GM23338 (cell line): ENCODE measurements at regions not wholly inside any gene's neighbourhood (a gene's known extent, or its start where the extent isn't known, plus 50 kb on each side); places are given as distances from the start of the nearest gene placed in this dataset.

ENCODE experiments used
- ATAC-seq: fragments of 200-7000 bp; cut with Tn5 transposase; 3 replicates; pipeline ENCODE4 v1.9.1; 2020
- DNase-seq: peaks from one replicate; pipeline ENCODE4 v3.0.0-alpha.2; 2015; ENCODE audit warnings: low spot score
- H2AFZ ChIP-seq: fragments of 200-600 bp; sonication (generic); 2 replicates; pipeline ENCODE4 v1.8.0; 2016; ENCODE audit warnings: antibody characterized with exemption, mild to moderate bottlenecking, moderate library complexity
- H3F3A ChIP-seq: fragments of 200-600 bp; sonication (generic); replicated peaks from 2 replicates; pipeline ENCODE4 v1.8.0; 2017; ENCODE audit warnings: antibody characterized with exemption, mixed run types, low read depth
- H3K27ac ChIP-seq: fragments of 200-600 bp; sonication (generic); 2 replicates; pipeline ENCODE4 v1.6.1; 2016; ENCODE audit warnings: low read depth
- H3K27me3 ChIP-seq: fragments of 200-600 bp; sonication (generic); 2 replicates; pipeline ENCODE4 v1.8.0; 2016; ENCODE audit warnings: mild to moderate bottlenecking, mixed run types, moderate library complexity; ENCODE audit not compliant: insufficient read depth
- H3K36me3 ChIP-seq: fragments of 200-600 bp; sonication (generic); 2 replicates; pipeline ENCODE4 v1.8.0; 2016; ENCODE audit warnings: mild to moderate bottlenecking; ENCODE audit not compliant: insufficient read depth
- H3K4me1 ChIP-seq: fragments of 200-600 bp; sonication (generic); 2 replicates; pipeline ENCODE4 v1.8.0; 2016; ENCODE audit warnings: mild to moderate bottlenecking, moderate library complexity; ENCODE audit not compliant: insufficient read depth
- H3K4me2 ChIP-seq: fragments of 200-600 bp; sonication (generic); 2 replicates; pipeline ENCODE4 v1.7.1; 2017; ENCODE audit warnings: mixed run types
- H3K4me3 ChIP-seq: fragments of 200-600 bp; sonication (generic); 2 replicates; pipeline ENCODE4 v1.6.1; 2016; ENCODE audit warnings: mixed run types
- H3K79me2 ChIP-seq: fragments of 200-600 bp; sonication (generic); replicated peaks from 2 replicates; pipeline ENCODE4 v1.8.0; 2017; ENCODE audit warnings: mild to moderate bottlenecking; ENCODE audit not compliant: insufficient read depth
- H3K9me2 ChIP-seq: fragments of 200-600 bp; sonication (generic); 2 replicates; pipeline ENCODE4 v1.8.0; 2017; ENCODE audit not compliant: insufficient read depth
- H4K20me1 ChIP-seq: fragments of 200-600 bp; sonication (generic); replicated peaks from 2 replicates; pipeline ENCODE4 v1.8.0; 2017; ENCODE audit warnings: mild to moderate bottlenecking; ENCODE audit not compliant: insufficient read depth
- H3K27ac Mint-ChIP-seq: 2 replicates; pipeline ENCODE4 v1.8.0; 2020; ENCODE audit warnings: inconsistent platforms, mild to moderate bottlenecking, moderate library complexity, mixed read lengths
- H3K27me3 Mint-ChIP-seq: 3 replicates; pipeline ENCODE4 v1.8.0; 2022; ENCODE audit warnings: low read depth, mild to moderate bottlenecking, moderate library complexity, mixed read lengths, inconsistent platforms; ENCODE audit not compliant: insufficient read depth, poor library complexity
- H3K36me3 Mint-ChIP-seq: 3 replicates; pipeline ENCODE4 v1.8.0; 2021; ENCODE audit warnings: low read depth, mild to moderate bottlenecking, inconsistent platforms, moderate library complexity, mixed read lengths
- H3K4me1 Mint-ChIP-seq: 3 replicates; pipeline ENCODE4 v1.8.0; 2020; ENCODE audit warnings: mild to moderate bottlenecking, inconsistent platforms, mixed read lengths
- H3K4me3 Mint-ChIP-seq: 3 replicates; pipeline ENCODE4 v1.8.0; 2021; ENCODE audit warnings: moderate library complexity, mild to moderate bottlenecking, inconsistent platforms, mixed read lengths
- H3K9me3 Mint-ChIP-seq: 3 replicates; pipeline ENCODE4 v1.8.0; 2020; ENCODE audit warnings: moderate library complexity, mild to moderate bottlenecking, inconsistent platforms, mixed read lengths
- CREB1 ChIP-seq: fragments of 250-450 bp; sonication (Bioruptor Pico); IDR thresholded peaks from 2 replicates; pipeline ENCODE4 v1.5.0; 2020; ENCODE audit warnings: low read depth, mild to moderate bottlenecking, moderate library complexity
- EZH2 ChIP-seq: fragments of 200-600 bp; sonication (generic); IDR thresholded peaks from one replicate; pipeline ENCODE4 v1.8.0; 2017; ENCODE audit warnings: antibody characterized with exemption, mild to moderate bottlenecking, low read depth; ENCODE audit not compliant: unreplicated experiment
- EZH2phosphoT487 ChIP-seq: fragments of 200-600 bp; sonication (generic); IDR thresholded peaks from one replicate; pipeline ENCODE4 v1.8.1; 2018; ENCODE audit warnings: antibody characterized with exemption; ENCODE audit not compliant: unreplicated experiment
- JUNB ChIP-seq: IDR thresholded peaks from one replicate; pipeline ENCODE4 v1.6.1; 2016; ENCODE audit warnings: antibody characterized with exemption; ENCODE audit not compliant: unreplicated experiment
- NANOG ChIP-seq: IDR thresholded peaks from 2 replicates; pipeline ENCODE4 v1.6.1; 2016; ENCODE audit warnings: antibody characterized with exemption, borderline replicate concordance
- POLR2AphosphoS5 ChIP-seq: IDR thresholded peaks from 2 replicates; pipeline ENCODE4 v1.6.1; 2016; ENCODE audit warnings: antibody characterized with exemption, low read depth
- STAT1 ChIP-seq: IDR thresholded peaks from one replicate; pipeline ENCODE4 v1.6.1; 2016; ENCODE audit warnings: antibody characterized with exemption; ENCODE audit not compliant: unreplicated experiment
- ZNF114 ChIP-seq: fragments of 250-450 bp; sonication (Bioruptor Pico); IDR thresholded peaks from 2 replicates; pipeline ENCODE4 v1.5.0; 2020; ENCODE audit warnings: mild to moderate bottlenecking, moderate library complexity
- ZNF331 ChIP-seq: fragments of 250-450 bp; sonication (Bioruptor Pico); IDR thresholded peaks from 2 replicates; pipeline ENCODE4 v1.5.0; 2020; ENCODE audit warnings: low read depth, mild to moderate bottlenecking, moderate library complexity
- TF ChIP-seq, protein P1 (sequence below): fragments of 250-450 bp; sonication (Bioruptor Pico); IDR thresholded peaks from 2 replicates; pipeline ENCODE4 v1.5.0; 2020; ENCODE audit warnings: mild to moderate bottlenecking, moderate library complexity
- TF ChIP-seq, protein P2 (sequence below), 2 experiments: fragments of 200-600 bp in 1 of 2; sonication (generic) in 1 of 2; conservative IDR thresholded peaks; 2 replicates each; pipeline versions ENCODE4 v1.5.1 to v1.6.1; 2016 to 2017; ENCODE audit warnings: antibody characterized with exemption in 2 of 2, low read depth in 2 of 2, mild to moderate bottlenecking in 2 of 2, moderate library complexity in 1 of 2
- TF ChIP-seq, protein P3 (sequence below): IDR thresholded peaks from 2 replicates; pipeline ENCODE4 v1.6.1; 2016; ENCODE audit warnings: antibody characterized with exemption
- TF ChIP-seq, protein P4 (sequence below): IDR thresholded peaks from one replicate; pipeline ENCODE4 v1.6.1; 2018; ENCODE audit warnings: antibody characterized with exemption; ENCODE audit not compliant: unreplicated experiment

DNA sequence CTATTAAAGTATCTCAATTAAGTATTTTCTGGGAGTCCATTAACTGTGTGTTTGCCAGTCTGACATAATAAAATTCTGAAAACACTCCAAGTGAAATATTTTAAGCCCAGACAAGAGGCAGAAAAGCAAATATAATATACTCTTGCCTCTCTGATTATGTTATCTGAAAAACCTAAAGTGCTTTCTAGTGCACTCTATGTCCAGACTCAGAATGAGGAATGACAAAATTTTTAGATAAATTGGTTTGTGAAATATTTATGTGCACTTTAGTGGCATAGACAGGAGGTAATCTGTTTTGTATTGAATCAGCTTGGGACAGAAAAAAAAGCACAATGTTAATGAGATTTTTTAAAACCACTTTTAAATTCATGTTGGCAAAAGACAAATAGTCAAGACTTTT lies 508.2 kb upstream of the SUCLG2 start:
- Histone ChIP-seq H3K9me2 (no peaks in the 10 kb centered on the region), H3K4me2 (no peak overlapping the region), H2AFZ (no peak overlapping the region), H3F3A (no peaks in the 10 kb centered on the region), H3K79me2 (no peaks in the 10 kb centered on the region), H3K36me3 (no peaks in the 10 kb centered on the region), H4K20me1 (no peaks in the 10 kb centered on the region), H3K27ac (no peak overlapping the region), H3K4me1 (peaks cover 14% of the 10 kb centered on the region), H3K27me3 (no peaks in the 10 kb centered on the region), H3K4me3 (no peak overlapping the region)
- no peak overlapping the region for H3K27ac Mint-ChIP-seq
- TF ChIP-seq STAT1 (no peak), ZNF114 (CRISPR knock-in tag) (no peak), ZNF331 (CRISPR knock-in tag) (no peak), JUNB (no peak), EZH2phosphoT487 (no peak), POLR2AphosphoS5 (no peak), NANOG (no peak), EZH2 (no peak), CREB1 (CRISPR knock-in tag) (no peak)
- TF ChIP-seq, protein P1, sequence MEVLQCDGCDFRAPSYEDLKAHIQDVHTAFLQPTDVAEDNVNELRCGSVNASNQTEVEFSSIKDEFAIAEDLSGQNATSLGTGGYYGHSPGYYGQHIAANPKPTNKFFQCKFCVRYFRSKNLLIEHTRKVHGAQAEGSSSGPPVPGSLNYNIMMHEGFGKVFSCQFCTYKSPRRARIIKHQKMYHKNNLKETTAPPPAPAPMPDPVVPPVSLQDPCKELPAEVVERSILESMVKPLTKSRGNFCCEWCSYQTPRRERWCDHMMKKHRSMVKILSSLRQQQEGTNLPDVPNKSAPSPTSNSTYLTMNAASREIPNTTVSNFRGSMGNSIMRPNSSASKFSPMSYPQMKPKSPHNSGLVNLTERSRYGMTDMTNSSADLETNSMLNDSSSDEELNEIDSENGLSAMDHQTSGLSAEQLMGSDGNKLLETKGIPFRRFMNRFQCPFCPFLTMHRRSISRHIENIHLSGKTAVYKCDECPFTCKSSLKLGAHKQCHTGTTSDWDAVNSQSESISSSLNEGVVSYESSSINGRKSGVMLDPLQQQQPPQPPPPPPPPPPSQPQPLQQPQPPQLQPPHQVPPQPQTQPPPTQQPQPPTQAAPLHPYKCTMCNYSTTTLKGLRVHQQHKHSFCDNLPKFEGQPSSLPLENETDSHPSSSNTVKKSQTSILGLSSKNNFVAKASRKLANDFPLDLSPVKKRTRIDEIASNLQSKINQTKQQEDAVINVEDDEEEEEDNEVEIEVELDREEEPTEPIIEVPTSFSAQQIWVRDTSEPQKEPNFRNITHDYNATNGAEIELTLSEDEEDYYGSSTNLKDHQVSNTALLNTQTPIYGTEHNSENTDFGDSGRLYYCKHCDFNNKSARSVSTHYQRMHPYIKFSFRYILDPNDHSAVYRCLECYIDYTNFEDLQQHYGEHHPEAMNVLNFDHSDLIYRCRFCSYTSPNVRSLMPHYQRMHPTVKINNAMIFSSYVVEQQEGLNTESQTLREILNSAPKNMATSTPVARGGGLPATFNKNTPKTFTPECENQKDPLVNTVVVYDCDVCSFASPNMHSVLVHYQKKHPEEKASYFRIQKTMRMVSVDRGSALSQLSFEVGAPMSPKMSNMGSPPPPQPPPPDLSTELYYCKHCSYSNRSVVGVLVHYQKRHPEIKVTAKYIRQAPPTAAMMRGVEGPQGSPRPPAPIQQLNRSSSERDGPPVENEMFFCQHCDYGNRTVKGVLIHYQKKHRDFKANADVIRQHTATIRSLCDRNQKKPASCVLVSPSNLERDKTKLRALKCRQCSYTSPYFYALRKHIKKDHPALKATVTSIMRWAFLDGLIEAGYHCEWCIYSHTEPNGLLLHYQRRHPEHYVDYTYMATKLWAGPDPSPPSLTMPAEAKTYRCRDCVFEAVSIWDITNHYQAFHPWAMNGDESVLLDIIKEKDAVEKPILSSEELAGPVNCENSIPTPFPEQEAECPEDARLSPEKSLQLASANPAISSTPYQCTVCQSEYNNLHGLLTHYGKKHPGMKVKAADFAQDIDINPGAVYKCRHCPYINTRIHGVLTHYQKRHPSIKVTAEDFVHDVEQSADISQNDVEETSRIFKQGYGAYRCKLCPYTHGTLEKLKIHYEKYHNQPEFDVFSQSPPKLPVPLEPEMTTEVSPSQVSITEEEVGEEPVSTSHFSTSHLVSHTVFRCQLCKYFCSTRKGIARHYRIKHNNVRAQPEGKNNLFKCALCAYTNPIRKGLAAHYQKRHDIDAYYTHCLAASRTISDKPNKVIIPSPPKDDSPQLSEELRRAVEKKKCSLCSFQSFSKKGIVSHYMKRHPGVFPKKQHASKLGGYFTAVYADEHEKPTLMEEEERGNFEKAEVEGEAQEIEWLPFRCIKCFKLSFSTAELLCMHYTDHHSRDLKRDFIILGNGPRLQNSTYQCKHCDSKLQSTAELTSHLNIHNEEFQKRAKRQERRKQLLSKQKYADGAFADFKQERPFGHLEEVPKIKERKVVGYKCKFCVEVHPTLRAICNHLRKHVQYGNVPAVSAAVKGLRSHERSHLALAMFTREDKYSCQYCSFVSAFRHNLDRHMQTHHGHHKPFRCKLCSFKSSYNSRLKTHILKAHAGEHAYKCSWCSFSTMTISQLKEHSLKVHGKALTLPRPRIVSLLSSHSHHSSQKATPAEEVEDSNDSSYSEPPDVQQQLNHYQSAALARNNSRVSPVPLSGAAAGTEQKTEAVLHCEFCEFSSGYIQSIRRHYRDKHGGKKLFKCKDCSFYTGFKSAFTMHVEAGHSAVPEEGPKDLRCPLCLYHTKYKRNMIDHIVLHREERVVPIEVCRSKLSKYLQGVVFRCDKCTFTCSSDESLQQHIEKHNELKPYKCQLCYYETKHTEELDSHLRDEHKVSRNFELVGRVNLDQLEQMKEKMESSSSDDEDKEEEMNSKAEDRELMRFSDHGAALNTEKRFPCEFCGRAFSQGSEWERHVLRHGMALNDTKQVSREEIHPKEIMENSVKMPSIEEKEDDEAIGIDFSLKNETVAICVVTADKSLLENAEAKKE (CRISPR knock-in tag) = no peak
- TF ChIP-seq, protein P2, sequence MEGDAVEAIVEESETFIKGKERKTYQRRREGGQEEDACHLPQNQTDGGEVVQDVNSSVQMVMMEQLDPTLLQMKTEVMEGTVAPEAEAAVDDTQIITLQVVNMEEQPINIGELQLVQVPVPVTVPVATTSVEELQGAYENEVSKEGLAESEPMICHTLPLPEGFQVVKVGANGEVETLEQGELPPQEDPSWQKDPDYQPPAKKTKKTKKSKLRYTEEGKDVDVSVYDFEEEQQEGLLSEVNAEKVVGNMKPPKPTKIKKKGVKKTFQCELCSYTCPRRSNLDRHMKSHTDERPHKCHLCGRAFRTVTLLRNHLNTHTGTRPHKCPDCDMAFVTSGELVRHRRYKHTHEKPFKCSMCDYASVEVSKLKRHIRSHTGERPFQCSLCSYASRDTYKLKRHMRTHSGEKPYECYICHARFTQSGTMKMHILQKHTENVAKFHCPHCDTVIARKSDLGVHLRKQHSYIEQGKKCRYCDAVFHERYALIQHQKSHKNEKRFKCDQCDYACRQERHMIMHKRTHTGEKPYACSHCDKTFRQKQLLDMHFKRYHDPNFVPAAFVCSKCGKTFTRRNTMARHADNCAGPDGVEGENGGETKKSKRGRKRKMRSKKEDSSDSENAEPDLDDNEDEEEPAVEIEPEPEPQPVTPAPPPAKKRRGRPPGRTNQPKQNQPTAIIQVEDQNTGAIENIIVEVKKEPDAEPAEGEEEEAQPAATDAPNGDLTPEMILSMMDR (conservative IDR thresholded peaks at IDR 0.05; ENCODE audit: low read depth in 2 of 2) = no peak
- TF ChIP-seq, protein P3, sequence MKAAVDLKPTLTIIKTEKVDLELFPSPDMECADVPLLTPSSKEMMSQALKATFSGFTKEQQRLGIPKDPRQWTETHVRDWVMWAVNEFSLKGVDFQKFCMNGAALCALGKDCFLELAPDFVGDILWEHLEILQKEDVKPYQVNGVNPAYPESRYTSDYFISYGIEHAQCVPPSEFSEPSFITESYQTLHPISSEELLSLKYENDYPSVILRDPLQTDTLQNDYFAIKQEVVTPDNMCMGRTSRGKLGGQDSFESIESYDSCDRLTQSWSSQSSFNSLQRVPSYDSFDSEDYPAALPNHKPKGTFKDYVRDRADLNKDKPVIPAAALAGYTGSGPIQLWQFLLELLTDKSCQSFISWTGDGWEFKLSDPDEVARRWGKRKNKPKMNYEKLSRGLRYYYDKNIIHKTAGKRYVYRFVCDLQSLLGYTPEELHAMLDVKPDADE = no peak
- TF ChIP-seq, protein P4, sequence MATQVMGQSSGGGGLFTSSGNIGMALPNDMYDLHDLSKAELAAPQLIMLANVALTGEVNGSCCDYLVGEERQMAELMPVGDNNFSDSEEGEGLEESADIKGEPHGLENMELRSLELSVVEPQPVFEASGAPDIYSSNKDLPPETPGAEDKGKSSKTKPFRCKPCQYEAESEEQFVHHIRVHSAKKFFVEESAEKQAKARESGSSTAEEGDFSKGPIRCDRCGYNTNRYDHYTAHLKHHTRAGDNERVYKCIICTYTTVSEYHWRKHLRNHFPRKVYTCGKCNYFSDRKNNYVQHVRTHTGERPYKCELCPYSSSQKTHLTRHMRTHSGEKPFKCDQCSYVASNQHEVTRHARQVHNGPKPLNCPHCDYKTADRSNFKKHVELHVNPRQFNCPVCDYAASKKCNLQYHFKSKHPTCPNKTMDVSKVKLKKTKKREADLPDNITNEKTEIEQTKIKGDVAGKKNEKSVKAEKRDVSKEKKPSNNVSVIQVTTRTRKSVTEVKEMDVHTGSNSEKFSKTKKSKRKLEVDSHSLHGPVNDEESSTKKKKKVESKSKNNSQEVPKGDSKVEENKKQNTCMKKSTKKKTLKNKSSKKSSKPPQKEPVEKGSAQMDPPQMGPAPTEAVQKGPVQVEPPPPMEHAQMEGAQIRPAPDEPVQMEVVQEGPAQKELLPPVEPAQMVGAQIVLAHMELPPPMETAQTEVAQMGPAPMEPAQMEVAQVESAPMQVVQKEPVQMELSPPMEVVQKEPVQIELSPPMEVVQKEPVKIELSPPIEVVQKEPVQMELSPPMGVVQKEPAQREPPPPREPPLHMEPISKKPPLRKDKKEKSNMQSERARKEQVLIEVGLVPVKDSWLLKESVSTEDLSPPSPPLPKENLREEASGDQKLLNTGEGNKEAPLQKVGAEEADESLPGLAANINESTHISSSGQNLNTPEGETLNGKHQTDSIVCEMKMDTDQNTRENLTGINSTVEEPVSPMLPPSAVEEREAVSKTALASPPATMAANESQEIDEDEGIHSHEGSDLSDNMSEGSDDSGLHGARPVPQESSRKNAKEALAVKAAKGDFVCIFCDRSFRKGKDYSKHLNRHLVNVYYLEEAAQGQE = no peak
- no peaks in the 10 kb centered on the region for H3K27me3 Mint-ChIP-seq
- DNase-seq (no peak), ATAC-seq (no peak)
- H3K9me3 Mint-ChIP-seq = no peaks in the 10 kb centered on the region
- no peak overlapping the region for H3K4me3 Mint-ChIP-seq
- peaks cover 15% of the 10 kb centered on the region; the same call in 2 of the 3 replicates for H3K4me1 Mint-ChIP-seq
- H3K36me3 Mint-ChIP-seq = no peaks in the 10 kb centered on the region; the same call in 2 of the 3 replicates
